NCI-H2029 (cell line): ENCODE measurements at regions not wholly inside any gene's neighbourhood (a gene's known extent, or its start where the extent isn't known, plus 50 kb on each side); places are given as distances from the start of the nearest gene placed in this dataset.

Experiments used
- DNase-seq: peaks from one replicate; lab custom pipeline; 2025; lab: John Stamatoyannopoulos, UW

- no peak for DNase-seq
These were observed 173.9 kb downstream of the CALCRL start for GRCh38 chr2:187274146-187274545.

GRCh38 chr2:187272255-187272654 is 175.8 kb downstream of the CALCRL start:
- no peak for DNase-seq

GRCh38 chr2:187271825-187272224 is 176.2 kb downstream of the CALCRL start:
- no peak for DNase-seq

GRCh38 chr2:187266645-187267044 is 181.4 kb downstream of the CALCRL start:
- no peak for DNase-seq

- no peak for DNase-seq
These were observed 181.9 kb downstream of the CALCRL start for GRCh38 chr2:187266147-187266546.

GRCh38 chr2:187264612-187265011 is 183.4 kb downstream of the CALCRL start:
- no peak for DNase-seq

- DNase-seq: no peak
These were observed 184.1 kb downstream of the CALCRL start for GRCh38 chr2:187263675-187264560.

GRCh38 chr2:187261705-187262104 is 186.3 kb downstream of the CALCRL start:
- DNase-seq: no peak

GRCh38 chr2:187252063-187252462 is 196.0 kb downstream of the CALCRL start:
- no peak for DNase-seq

GRCh38 chr2:187250137-187250536 is 197.9 kb downstream of the CALCRL start:
- DNase-seq: no peak

- DNase-seq: no peak
These were observed 214.2 kb downstream of the CALCRL start for GRCh38 chr2:187233811-187234210.

- no peak for DNase-seq
These were observed 215.3 kb downstream of the CALCRL start for GRCh38 chr2:187232749-187233148.

- DNase-seq: no peak
These were observed 218.0 kb downstream of the CALCRL start for GRCh38 chr2:187230088-187230487.

GRCh38 chr2:187228986-187229385 is 219.1 kb downstream of the CALCRL start:
- no peak for DNase-seq

- DNase-seq: no peak
These were observed 223.1 kb downstream of the CALCRL start for GRCh38 chr2:187224989-187225388.

GRCh38 chr2:187220071-187220470 is 228.0 kb downstream of the CALCRL start:
- no peak for DNase-seq

GRCh38 chr2:187215532-187216240 is 232.4 kb downstream of the CALCRL start:
- no peak for DNase-seq

- DNase-seq: no peak
These were observed 233.7 kb downstream of the CALCRL start for GRCh38 chr2:187214306-187214705.

- no peak for DNase-seq
These were observed 234.3 kb downstream of the CALCRL start for GRCh38 chr2:187213798-187214197.

GRCh38 chr2:187210726-187211125 is 237.3 kb downstream of the CALCRL start:
- no peak for DNase-seq

GRCh38 chr2:187208199-187208785 is 239.8 kb downstream of the CALCRL start:
- no peak for DNase-seq

GRCh38 chr2:187207126-187207525 is 240.9 kb downstream of the CALCRL start:
- DNase-seq: no peak

- DNase-seq: no peak
These were observed 241.6 kb downstream of the CALCRL start for GRCh38 chr2:187206471-187206870.
